ENCODE measurements at regions not wholly inside any gene's neighbourhood (a gene's known extent, or its start where the extent isn't known, plus 50 kb on each side); places are given as distances from the start of the nearest gene placed in this dataset.

- TF ChIP-seq CTCF (IDR thresholded peaks at IDR 0.05; ENCODE audit: low read depth, low read length, poor library complexity, severe bottlenecking) (no peak), EZH2phosphoT487 (IDR thresholded peaks at IDR 0.05; ENCODE audit: borderline replicate concordance, low read length) (no peak)
Observed at GRCh38 chr5:1987471-1987870, 104.7 kb upstream of the IRX4 start.

All from DOHH2 (cell line).